IMR-90 (cell line): ENCODE measurements at regions not wholly inside any gene's neighbourhood (a gene's known extent, or its start where the extent isn't known, plus 50 kb on each side); places are given as distances from the start of the nearest gene placed in this dataset.

ENCODE experiments used
- CTCF ChIP-seq: conservative IDR thresholded peaks from 2 replicates; pipeline ENCODE4 v1.5.1; 2012; ENCODE audit warnings: mild to moderate bottlenecking, low read depth, low read length, improper control_type of control experiment
- ELK1 ChIP-seq: fragments of 150-350 bp; IDR thresholded peaks from 2 replicates; pipeline ENCODE4 v1.6.1; 2016; ENCODE audit warnings: low read depth, mild to moderate bottlenecking, low read length, moderate library complexity, borderline replicate concordance
- MAFK ChIP-seq: IDR thresholded peaks from 2 replicates; pipeline ENCODE4 v1.6.1; 2012; ENCODE audit warnings: low read depth, low read length, improper control_type of control experiment
- NFE2L2 ChIP-seq: fragments of 150-350 bp; IDR thresholded peaks from 2 replicates; pipeline ENCODE4 v1.6.1; 2016; ENCODE audit warnings: low read depth, mild to moderate bottlenecking, low read length
- RAD21 ChIP-seq: IDR thresholded peaks from 2 replicates; pipeline ENCODE4 v1.6.1; 2012; ENCODE audit warnings: low read length, improper control_type of control experiment
- RCOR1 ChIP-seq: IDR thresholded peaks from 2 replicates; pipeline ENCODE4 v1.6.1; 2012; ENCODE audit warnings: mild to moderate bottlenecking, low read length, improper control_type of control experiment; ENCODE audit not compliant: insufficient replicate concordance
- RFX5 ChIP-seq: IDR thresholded peaks from 2 replicates; pipeline ENCODE4 v1.8.0; 2012; ENCODE audit warnings: low read depth, mild to moderate bottlenecking, low read length, moderate library complexity

- no peak for TF ChIP-seq RAD21
- no peak for TF ChIP-seq CTCF
- no peak for TF ChIP-seq ELK1
- no peak for TF ChIP-seq MAFK
- TF ChIP-seq NFE2L2, result no peak
- no peak for TF ChIP-seq RFX5
- TF ChIP-seq RCOR1, result no peak
Observed at GRCh38 chr18:59047321-59048047, 92.2 kb upstream of the SEC11C start.
